22Rv1 (cell line): ENCODE measurements at regions not wholly inside any gene's neighbourhood (a gene's known extent, or its start where the extent isn't known, plus 50 kb on each side); places are given as distances from the start of the nearest gene placed in this dataset.

ENCODE experiments used
- ZFX ChIP-seq: fragments of 450-650 bp; IDR thresholded peaks from 2 replicates; pipeline ENCODE4 v1.6.1; 2017; ENCODE audit warnings: antibody characterized with exemption, borderline replicate concordance
- TF ChIP-seq, protein P1 (sequence below): fragments of 450-650 bp; IDR thresholded peaks from 2 replicates; pipeline ENCODE4 v1.5.1; 2017; ENCODE audit warnings: mild to moderate bottlenecking

DNA sequence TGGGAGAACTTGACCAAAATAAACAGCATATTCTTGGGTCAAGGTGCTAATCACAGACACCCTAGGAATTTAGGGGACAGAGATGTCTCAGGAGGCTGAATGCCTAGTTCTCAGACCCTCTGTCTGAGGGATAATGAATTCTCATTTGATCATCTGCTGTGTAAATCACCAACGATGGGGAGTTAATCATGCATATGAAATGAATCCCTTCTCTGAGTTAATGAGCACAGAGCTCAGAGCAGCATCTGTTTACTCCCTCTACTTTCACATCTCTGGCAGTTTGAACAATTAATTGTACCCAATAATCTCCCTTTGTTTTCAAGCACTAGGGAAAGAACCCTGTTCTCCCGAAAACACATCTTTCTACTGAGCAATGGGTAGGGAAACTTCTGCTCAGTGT, 129.4 kb upstream of the SRRM4 start:
- TF ChIP-seq, protein P1, sequence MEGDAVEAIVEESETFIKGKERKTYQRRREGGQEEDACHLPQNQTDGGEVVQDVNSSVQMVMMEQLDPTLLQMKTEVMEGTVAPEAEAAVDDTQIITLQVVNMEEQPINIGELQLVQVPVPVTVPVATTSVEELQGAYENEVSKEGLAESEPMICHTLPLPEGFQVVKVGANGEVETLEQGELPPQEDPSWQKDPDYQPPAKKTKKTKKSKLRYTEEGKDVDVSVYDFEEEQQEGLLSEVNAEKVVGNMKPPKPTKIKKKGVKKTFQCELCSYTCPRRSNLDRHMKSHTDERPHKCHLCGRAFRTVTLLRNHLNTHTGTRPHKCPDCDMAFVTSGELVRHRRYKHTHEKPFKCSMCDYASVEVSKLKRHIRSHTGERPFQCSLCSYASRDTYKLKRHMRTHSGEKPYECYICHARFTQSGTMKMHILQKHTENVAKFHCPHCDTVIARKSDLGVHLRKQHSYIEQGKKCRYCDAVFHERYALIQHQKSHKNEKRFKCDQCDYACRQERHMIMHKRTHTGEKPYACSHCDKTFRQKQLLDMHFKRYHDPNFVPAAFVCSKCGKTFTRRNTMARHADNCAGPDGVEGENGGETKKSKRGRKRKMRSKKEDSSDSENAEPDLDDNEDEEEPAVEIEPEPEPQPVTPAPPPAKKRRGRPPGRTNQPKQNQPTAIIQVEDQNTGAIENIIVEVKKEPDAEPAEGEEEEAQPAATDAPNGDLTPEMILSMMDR = no peak
- TF ChIP-seq ZFX = no peak
